ENCODE measurements at regions not wholly inside any gene's neighbourhood (a gene's known extent, or its start where the extent isn't known, plus 50 kb on each side); places are given as distances from the start of the nearest gene placed in this dataset.

DNA sequence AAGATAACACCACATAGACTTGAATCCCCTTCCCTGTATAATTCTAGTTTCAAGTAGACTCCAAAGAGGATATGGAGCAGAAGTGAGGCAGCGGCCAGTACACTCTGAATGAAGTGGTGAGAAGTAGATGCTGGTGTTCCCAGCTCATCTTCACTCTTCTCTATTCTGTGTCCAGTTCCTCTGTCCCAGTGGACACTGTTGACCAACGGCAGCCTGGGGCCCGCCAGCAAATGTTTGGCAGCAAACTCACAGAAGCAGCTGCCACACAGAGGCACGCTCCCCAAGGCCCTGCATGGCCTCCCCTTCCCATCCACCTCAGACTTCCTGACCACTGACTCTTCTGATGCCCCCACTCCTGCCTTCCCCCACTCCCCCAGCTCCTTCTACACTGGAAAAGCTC, 358.9 kb upstream of the ID4 start:
- no peak for DNase-seq

DNA sequence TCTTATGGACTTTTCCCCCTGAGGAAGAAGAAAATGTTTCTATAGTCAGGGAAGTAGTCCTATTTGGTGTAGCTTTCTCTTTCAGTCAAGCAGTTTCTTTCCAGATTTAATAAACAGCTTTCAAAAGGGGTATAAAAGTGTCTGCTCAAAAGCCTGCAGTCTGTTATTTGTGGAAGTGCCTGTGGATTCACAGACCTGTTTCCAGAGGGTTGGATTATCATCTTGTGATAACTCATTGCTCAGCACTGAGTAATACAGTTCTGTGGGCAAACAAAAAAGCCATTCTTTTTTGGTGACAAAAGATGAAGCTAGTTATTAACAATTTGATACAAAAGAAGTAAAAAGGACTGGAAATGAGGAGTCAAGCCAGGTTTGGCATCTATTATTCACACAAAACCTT, 358.2 kb upstream of the ID4 start:
- DNase-seq: no peak

DNA sequence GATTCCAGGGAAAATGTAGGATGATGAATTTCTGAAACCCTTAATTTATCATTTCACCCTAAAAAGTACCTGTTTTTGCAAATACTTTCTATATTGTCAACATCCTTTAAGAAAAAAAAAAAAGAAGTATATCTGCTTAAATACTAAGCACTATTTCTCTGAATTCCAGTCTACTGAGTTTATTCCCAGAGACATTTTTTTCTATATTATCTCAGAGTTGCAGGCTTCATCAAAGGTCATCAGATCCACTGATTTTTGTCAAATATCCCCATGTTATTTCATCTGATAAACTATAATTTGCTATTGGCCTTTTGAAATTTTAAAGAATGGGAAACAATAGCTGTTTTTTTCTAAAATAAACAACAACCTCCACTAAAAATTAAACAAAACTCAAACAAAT, 357.6 kb upstream of the ID4 start:
- DNase-seq: no peak

DNA sequence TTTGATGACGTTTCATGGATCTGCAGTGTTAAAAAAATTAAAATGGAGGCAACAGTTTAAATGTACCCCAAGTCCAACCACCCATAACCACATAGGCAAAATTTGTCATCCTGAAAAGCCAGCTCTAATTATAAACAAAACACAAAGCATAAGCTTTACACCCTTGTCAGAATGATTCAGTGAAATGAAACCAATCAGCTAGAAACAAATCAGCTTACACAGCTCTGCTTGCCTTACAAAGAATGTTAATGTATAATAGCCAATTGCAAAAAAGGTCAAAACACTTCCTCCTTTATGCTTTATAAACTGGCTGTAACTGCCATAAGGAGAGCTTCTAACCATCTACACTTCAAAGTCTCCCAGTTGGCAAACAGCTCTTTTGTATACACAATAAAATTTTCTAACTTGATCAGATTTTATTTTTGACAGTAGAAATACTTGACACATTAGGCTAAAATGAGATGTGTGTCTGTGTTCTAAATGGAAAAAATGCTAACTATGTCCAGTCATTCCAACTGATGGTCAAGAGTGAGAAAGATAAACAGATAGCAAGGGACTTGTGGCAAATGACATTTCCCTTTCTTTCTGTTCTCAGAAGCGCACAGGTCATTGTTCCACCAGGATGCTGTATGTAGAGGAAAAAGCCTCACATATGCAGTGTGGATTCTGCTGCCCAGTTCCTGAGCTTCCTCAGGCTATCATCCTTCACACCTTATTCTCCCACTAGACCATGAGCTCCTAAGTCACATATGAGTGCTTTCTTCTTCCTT, 344.3 kb upstream of the ID4 start:
- no peak for DNase-seq

DNA sequence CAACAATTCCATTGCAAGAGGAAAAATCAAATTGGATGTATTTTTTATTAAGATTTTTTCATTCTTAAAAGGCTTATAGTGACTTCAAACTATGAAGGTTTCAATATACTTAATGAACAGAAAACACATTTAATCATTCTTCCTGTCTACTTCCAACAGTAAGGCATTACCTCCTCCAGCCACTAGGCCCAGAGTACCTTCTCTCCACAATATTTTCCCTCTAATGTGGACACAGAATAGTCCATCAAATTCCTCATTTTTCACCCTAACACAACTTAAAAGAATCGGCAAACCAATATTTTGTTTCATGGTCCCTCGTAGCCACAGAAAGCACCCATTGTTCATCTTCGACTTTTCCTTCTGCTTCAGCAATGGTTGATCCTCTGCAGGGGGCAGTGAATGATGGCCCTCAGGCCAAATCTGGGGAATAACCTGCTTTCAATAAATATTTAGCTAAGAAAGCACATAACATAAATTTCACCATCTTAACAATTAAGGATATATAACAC, 335.4 kb upstream of the ID4 start:
- no peak for DNase-seq

DNA sequence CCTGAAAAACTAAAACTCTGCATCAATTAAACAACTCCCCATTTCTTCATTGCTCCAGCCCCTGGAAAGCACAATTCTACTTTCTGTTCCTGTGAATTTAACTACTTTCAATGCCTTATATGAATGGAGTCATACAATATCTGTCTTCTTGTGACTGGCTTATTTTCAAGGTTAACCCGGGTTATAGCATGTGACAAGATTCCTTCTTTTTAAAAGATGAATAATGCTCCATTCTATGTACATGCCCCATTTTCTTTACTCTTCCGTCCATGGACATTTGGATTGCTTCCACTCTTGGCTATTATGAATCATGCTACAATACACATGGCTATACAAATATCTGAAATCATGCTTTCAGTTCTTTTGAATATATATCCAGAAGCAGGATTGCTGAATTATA, 334.9 kb upstream of the ID4 start:
- no peak for DNase-seq

DNA sequence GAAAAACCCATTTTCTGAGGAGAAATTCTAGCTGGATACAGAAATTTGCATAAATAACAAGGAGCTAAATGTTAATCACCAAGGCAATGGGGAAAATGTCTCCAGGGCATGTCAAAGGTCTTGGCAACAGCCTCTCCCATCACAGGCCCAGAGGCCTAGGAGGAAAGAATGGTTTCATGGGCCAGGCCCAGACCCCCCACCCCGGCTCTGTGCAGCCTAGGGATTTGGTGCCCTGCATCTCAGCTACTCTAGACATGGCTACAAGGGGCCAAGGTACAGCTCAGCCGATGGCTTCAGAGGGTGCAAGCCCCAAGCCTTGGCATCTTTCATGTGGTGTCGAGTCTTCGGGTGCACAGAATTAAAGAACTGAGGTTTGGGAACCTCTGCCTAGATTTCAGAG, 321.2 kb upstream of the ID4 start:
- DNase-seq: no peak

DNA sequence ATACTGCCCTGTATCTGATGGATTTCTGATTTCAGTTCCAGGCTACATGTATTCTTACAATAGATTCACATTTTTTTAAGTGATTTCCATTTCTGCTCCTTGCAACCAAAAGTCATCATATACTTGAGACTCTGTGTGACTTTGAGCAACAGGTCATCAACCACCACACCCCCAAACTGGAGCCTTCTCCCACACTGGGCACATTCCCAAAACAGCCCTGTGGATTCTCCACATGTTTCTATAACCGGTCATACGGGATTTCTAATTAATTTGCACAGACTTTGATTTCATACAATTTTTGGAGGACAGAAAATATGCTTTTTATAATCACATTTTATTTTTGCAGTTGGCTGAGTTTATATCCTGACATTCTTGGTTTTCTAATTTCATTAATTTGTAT, 317.2 kb upstream of the ID4 start:
- DNase-seq: no peak

DNA sequence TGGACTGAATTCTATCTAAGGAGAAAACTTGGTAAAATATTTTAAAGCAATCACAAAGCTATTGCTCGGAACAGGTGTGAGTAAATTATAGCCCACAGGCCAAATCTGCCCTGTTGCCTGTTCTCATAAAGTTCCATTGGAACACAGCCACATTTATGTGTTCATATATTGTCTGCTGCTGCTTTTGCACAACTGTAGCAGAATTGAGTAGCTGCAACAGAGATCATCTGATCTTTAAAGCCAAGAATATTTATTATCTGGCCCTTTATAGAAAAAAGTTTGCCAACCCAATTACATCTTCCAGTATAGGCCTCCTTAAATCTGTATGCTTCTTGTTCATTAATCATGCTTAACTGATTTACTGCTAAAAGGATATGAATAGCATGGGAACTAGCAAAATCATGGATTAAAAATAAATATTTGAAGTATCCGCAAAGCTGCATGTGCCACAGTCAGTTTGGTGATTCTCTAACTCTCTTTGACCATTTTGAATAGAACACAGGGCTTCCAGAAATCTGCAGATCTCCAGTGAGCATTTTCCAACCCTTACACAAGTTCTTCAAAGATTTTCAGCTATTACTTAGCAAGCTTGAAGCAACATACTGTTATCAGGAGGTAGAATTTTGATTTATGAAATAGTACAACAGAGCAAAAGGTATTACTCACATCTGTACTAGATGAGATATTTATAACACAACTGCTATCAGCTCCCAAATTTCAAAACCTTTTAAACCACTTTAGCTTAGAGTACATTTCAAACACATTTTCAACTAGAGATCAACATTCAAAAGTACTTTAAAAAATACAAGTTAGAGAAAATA, 312.6 kb upstream of the ID4 start:
- DNase-seq: no peak

DNA sequence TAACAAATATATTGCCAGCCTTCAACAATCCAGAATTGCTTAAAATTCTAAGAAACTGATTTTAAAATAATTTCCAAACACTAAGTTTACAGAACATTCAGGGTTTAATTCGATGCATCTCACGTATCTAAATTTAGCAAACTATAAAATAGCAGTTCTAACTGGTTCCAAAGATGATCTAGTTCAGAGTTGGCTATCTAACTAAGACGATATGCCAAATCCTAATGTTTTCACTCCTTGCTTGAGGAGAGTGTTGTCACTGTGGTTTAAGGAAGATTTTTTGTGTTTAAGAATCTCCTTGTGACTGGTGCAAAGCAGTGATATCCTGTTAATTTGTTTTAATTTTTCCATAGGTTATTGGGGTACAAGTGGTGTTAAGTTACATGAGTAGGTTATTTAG, 311.5 kb upstream of the ID4 start:
- no peak for DNase-seq

DNA sequence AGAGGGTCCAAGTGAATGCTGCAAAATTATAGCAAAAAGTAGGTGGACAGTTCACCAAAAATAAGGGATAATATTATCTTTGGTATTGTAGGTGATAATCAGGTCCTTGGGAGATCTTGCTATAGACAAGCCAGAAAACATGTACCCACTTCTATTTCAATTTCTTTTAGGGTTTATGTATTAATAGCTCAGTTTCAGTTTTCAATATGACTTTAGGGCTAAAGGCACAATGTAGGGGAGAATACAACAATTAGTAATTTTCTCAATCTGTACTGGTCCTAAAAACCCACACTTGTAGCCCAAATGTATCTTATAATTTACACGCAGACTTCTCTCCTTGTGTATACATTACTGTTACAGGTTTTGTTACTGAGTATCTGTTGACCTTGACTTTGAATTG, 307.0 kb upstream of the ID4 start:
- no peak for DNase-seq

DNA sequence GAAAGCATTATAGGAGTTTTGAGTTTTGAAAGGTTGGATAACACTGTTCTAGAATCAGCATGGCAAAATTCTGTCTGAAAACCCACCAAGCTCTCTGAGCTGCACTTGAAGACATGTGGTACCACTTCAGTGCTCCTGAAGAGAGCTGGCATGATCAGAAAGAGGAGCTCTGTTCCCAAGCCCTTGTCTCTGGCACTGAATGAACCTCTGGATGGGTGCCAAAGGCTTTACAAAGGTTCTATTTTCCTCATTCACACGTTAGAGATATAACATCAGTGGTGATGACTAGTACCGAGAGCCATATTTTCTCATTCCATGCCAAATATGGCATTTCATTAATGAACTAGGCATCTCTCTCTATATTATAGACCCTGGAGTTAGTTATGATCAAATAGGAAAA, 301.8 kb upstream of the ID4 start:
- DNase-seq: no peak

DNA sequence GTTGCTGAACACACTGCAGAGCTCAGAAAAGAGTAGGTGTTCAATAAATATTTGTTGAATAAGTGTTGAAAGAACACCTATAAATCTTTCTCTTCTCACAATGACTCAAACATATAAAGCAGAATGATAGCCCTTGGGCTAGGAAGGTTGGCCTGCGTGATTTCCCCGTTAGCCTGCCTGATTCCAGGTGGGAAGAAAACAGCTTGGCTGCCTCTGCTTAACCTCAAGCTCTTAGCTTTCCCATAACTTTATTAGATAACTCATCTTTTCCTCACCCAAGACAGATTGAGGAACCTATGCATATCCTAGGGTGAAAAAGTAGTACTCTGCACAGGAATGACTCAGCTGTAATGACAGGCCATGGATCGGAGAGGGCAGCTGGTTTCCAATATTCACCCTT, 300.3 kb upstream of the ID4 start:
- no peak for DNase-seq

DNA sequence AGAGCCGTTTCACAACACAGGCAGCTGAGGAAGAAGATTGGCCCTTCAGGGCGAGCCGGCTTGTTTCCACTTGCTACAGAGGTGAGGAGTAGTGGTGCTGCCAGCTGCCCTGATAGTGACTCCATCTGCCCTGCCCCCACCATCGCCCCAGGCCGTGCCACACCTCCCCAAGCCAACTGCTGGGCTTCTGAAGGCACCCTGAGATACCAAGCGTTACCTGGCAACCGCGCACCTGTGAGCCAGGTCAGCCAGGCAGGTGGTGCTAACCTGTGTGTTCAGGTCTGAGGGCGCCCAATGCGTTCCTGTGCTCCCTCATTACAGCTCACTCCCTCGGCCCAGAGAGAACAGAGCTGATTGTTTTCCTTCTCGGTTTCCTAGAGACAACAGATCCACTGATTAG, 299.1 kb upstream of the ID4 start:
- DNase-seq: peak; percentile 61

DNA sequence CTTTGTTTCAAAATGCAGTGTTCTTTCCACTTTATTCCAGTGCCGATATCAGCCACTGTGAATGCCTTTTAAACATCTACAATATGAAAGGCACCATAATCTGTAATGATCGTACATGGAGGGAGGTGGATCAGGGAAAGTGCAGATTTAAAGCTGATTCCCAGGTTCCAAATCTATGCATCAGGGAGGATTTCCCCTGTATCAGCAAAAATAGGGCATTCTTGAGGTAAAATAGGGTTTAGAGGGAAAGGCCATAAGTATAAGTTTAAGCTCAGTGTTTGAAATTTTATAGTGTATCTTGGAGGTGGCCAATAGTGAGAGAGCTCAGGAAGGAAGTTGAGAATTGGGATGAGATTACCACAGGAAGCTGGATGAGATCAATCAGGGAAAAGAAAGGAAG, 289.7 kb upstream of the ID4 start:
- no peak for DNase-seq

DNA sequence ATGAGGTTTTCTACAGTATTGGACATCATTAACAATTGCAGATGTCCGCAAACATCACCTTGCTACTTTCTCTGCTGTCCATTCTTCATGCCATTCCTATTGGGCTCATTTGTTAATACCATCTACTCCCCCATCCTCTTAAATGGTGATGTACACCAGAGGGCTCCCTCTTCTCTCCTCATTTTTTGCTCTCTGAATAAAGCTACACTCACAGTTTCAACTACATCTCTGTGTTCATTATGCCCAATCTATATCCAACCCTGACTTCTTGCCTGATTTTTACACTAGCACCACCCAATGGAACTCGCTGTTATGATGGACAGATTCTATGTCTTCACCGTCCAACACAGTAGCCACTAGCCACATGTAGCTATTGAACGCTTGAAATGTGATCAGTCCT, 288.1 kb upstream of the ID4 start:
- DNase-seq: no peak

DNA sequence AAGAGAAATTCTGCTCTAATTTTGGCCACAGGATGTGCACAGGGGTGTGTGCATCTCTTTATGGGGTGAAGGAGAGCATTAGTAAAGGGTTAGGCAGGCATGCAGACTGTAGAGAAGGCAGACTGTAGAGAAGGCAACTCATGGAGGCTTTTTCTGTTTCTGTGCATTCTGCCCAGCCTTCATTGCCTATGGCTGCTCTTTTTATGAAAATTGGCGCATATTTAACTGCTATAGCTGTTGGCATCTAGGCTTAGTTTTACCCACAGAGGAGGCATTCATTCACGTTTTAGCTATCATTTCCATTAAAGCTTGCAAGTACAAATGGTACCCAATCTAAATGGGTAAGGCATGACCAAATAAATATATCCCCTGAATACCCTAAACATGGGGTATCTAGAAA, 286.8 kb upstream of the ID4 start:
- DNase-seq: no peak

DNA sequence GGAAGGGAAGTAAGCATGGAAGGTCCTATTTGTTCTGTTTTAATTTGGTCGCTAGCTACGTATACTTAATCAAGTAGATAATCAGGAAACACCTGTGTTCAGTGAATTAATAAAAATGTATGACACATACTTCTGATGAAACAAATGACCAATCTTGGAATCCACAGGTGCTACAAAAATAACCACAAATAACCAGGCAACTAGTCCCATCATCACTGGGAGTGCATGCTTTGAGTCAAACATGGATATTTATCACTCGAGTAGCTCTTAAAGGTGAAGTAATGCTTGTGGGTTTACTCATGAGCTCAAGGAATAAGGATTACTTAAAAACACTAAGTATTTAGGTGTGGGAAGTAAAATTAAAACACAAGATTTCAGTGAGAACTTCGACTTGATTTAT, 285.6 kb upstream of the ID4 start:
- no peak for DNase-seq

DNA sequence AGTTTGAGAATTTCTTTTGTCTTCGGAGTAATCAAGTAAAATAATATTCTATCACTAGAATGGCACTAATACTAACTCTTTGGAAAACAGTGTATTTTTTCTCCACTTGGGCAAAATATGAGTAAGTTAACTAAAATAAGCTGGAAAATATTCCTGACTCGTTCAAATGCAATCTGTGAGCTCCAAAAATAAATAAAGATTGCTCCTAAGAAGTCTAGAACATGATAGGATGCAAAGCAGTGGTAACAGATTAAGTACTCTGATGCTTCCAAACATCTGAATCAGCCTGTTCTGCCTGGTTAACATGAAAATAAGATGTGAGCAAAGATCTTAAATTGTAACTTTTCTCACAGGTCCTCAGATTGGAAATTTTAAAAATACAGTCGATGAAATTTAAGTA, 285.1 kb upstream of the ID4 start:
- no peak for DNase-seq

DNA sequence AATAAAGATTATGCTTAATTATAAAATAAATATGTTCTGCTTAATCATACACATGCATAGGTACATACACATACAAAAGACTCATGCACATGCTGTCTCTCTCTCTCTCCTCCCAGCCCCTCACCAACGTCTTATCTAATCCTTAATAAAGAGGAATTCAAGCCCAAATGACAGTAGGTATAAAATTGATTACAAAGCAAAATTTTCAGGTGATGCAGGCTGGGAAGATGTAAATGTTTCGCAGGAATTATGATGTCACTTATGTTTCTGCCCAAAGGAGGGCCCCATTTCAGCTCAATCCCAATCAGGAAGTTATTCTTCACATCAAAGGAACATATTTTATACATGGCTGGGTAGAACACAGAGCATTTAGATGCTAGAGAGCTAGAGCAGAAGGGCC, 284.6 kb upstream of the ID4 start:
- DNase-seq: no peak

DNA sequence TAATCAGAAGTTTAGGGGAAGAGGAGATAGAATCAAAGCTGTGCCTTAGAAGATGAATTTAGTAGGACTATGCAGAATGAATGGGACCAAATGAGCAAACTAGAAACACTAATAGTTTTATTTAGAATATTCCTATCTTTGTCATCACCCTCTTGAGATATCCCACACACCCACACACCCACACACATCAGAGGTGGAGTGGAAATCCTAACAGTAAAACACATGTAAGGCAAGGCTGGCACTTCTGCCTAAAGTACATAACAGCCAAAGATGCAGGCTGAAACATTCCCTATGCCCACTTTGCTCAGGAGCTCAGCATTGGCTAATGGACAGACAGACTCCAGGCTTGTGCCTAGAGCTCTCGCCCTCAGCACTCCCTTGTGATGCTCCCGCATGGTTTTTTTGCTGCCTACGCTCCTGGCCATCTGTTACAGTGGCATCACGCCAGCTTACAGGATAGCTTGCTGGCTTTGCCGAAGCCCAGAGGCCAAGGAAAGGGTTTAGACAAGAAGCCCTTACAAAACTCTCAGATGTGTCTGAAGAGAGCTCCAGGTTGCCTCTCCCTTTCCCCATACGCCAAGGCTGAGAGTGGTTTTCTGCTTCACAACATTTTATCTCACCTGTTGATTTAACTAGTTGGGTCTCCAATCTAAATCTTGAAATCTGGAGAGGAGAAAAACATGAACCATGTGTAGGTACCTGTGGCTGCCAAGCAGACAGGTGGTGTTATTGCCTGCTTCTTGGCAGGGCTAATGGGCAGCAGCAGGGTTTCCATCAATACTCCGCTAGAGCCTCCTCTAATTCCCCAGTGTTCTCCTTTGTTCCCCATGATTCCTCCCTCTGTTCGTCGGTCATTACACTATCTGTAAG, 282.6 kb upstream of the ID4 start:
- no peak for DNase-seq

DNA sequence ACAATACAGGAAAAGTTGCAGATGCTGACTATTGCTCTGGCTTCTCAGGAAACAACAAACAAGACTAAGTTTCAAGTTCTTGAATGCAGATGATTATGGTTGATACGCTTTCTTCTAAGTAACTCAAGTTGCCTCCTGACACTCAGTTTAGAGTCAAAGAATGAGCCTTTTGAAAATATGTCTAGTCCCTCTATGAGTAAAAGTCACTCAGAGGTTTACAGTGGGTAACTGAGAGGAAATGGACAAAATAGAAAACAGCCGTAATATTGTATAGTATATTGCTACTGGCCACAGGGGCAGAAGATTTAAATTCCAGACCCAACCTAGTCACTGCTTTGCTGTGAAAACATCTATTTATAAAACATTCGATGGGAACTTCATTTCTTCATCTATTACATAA, 280.0 kb upstream of the ID4 start:
- DNase-seq: no peak

DNA sequence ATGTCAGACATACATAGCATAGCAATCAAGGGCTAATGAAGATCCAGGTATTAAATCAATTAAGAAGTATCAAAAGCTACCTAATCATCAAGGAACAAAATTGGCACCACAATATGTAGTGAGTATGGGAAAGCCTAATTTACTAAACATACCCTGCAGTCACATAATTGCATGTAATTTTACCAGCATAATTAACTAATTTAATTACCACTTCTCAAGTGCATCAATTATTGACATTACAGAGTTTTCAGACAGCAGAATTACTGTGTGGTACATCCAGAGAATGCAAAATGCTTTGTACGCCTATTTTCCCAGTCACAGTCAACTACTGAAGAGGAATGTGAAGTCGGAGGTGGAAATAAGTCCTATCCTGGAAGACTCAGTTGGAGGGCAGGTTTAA, 279.0 kb upstream of the ID4 start:
- DNase-seq: no peak

DNA sequence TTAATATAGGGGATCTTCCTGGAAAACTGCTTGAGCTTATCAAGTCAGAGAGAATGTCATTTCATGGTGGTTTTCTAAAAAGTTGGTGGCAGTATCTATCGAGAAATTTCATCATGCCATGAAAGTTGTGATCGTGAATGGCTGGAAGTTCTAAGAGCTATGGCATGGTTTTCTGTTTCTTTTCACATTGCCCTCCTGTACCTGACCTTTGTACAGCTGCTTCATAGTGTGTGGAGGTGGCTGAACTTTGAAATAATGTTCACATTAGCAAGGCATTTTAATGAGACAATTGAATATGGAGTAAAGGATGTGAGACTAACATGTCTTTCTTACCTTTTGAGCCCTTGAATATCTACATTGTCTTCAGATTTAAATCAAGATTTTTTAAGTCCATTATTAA, 278.2 kb upstream of the ID4 start:
- no peak for DNase-seq
